ENCODE measurements at regions not wholly inside any gene's neighbourhood (a gene's known extent, or its start where the extent isn't known, plus 50 kb on each side); places are given as distances from the start of the nearest gene placed in this dataset.

DNA sequence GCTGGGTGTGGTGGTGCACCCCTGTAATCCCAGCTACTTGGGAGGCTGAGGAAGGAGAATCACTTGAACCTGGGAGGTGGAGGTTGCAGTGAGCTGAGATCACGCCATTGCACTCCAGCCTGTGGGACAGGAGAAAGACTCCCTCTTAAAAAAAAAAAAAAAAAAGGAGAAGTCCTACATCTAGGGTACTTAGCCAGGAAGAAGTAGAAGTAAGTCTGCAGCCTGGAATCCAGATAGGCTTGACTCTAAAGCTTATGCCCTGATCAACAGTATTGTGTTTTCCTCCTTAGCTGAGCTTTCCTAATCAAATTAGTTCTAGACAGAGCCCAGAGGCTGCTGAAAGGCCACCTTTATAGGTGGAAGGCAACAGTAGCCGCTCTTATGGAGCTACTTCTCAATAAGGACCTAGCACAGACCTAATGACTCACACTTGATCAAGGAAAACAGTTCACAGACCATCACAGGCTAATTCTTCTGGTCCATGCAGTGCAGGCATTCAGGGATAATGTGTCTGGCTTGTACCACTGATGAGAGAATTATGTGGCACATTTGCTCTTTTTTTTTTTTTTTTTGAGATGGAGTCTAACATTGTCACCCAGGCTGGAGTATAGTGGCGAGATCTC is 105.5 kb upstream of the KLF4 start:
- Histone ChIP-seq H3K36me3 (ENCODE audit: control insufficient read depth in 2 of 2, extremely low read depth in 1 of 2, insufficient read depth in 2 of 2, low read length in 2 of 2) (no peaks in the 10 kb centered on the region), H4K20me1 (replicated peaks; ENCODE audit: control insufficient read depth, extremely low read depth, insufficient read depth, low read length) (no peaks in the 10 kb centered on the region), H3K4me1 (ENCODE audit: control insufficient read depth, extremely low read depth, insufficient read depth, low read length) (peaks cover 2% of the 10 kb centered on the region), H3K9ac (replicated peaks; ENCODE audit: extremely low read depth, insufficient read depth, low read length) (no peak overlapping the region), H3K9me3 (replicated peaks; ENCODE audit: control insufficient read depth, insufficient read depth, low read length) (no peaks in the 10 kb centered on the region), H3K27ac (ENCODE audit: insufficient read depth, low read depth, low read length) (no peak overlapping the region), H3K79me2 (ENCODE audit: control insufficient read depth, insufficient read depth, low read length) (no peaks in the 10 kb centered on the region), H3K27me3 (ENCODE audit: control insufficient read depth in 2 of 2, insufficient read depth in 2 of 2, low read length in 2 of 2) (peaks cover 0 to 2% of the 10 kb centered on the region in 2 experiments), H2AFZ (ENCODE audit: low read depth, low read length) (no peak overlapping the region), H3K4me3 (replicated peaks in 1 of 3; ENCODE audit: insufficient read depth in 1 of 3, low read depth in 1 of 3, low read length in 3 of 3) (no peak overlapping the region), H3K9me1 (replicated peaks; ENCODE audit: control insufficient read depth, extremely low read depth, insufficient read depth, low read length) (no peaks in the 10 kb centered on the region), H3K4me2 (ENCODE audit: insufficient read depth, low read length) (no peak overlapping the region)
- BruUV-seq (replicated peaks), result no TSS peak
- DNase-seq (ENCODE audit: low read depth, low spot score) (no peak), FAIRE-seq (no peak)
- POLR2A ChIA-PET, result no interaction called here
- CTCF ChIA-PET, result interaction anchor here (0.9 to 1.4 kb wide), 7 partner anchors 10 to 114 kb away, joined by 3 read pairs; no protein-coding TSS in a partner anchor
- TF ChIP-seq POLR2AphosphoS5 (IDR thresholded peaks at IDR 0.05; ENCODE audit: insufficient read depth, low read depth, low read length) (no peak), JUN (IDR thresholded peaks at IDR 0.05; ENCODE audit: borderline replicate concordance, insufficient read depth, insufficient read length, low read depth) (no peak), FOS (IDR thresholded peaks at IDR 0.05; ENCODE audit: borderline replicate concordance, insufficient read depth, low read length) (no peak), POLR2A (IDR thresholded peaks at IDR 0.05; ENCODE audit: low read depth, low read length) (no peak)
- TF ChIP-seq, protein P1, sequence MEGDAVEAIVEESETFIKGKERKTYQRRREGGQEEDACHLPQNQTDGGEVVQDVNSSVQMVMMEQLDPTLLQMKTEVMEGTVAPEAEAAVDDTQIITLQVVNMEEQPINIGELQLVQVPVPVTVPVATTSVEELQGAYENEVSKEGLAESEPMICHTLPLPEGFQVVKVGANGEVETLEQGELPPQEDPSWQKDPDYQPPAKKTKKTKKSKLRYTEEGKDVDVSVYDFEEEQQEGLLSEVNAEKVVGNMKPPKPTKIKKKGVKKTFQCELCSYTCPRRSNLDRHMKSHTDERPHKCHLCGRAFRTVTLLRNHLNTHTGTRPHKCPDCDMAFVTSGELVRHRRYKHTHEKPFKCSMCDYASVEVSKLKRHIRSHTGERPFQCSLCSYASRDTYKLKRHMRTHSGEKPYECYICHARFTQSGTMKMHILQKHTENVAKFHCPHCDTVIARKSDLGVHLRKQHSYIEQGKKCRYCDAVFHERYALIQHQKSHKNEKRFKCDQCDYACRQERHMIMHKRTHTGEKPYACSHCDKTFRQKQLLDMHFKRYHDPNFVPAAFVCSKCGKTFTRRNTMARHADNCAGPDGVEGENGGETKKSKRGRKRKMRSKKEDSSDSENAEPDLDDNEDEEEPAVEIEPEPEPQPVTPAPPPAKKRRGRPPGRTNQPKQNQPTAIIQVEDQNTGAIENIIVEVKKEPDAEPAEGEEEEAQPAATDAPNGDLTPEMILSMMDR (IDR thresholded peaks at IDR 0.05; ENCODE audit: extremely low read depth in 1 of 2, insufficient read depth in 1 of 2, low read depth in 1 of 2, low read length in 2 of 2), result no peak
- TF ChIP-seq, protein P2, sequence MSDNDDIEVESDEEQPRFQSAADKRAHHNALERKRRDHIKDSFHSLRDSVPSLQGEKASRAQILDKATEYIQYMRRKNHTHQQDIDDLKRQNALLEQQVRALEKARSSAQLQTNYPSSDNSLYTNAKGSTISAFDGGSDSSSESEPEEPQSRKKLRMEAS (IDR thresholded peaks at IDR 0.05; ENCODE audit: insufficient read depth, insufficient read length), result no peak
- dilution Hi-C loops (cut with MboI; ENCODE audit: extremely low pct_ligation_motif_present, low sequenced_read_pairs) (no loop called here), intact Hi-C loops (cut with micrococcal nuclease) (no loop called here)

Data from endothelial cell of umbilical vein (primary cell).